CD4-positive, alpha-beta T cell treated with Interleukin-10 for 1 hour (primary cell): ENCODE measurements at regions not wholly inside any gene's neighbourhood (a gene's known extent, or its start where the extent isn't known, plus 50 kb on each side); places are given as distances from the start of the nearest gene placed in this dataset.
A peak's percentile ranks its signal among the peaks of the same experiment; 100 is the strongest.

Source experiments
- DNase-seq: peaks from one replicate; pipeline ENCODE4 v3.0.0-alpha.2; 2020

DNA sequence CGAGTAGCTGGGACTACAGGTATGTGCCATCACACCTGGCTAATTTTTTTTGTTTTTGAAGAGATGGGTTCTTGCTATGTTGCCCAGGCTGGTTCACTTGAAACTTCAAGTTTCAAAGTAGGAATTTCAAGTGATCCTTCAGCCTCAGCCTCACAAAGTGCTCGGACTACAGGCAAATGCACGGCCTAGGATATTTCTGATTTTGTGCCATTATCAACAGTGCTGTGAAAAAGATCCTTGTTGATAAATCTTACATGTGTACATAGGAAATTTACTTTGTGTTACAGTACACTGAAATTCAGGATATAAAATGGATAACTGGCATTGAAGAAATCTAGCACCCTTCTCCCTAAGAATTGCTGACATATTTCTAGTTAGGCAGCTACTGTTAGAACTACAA lies 184.6 kb upstream of the PRDM1 start:
- no peak for DNase-seq

DNA sequence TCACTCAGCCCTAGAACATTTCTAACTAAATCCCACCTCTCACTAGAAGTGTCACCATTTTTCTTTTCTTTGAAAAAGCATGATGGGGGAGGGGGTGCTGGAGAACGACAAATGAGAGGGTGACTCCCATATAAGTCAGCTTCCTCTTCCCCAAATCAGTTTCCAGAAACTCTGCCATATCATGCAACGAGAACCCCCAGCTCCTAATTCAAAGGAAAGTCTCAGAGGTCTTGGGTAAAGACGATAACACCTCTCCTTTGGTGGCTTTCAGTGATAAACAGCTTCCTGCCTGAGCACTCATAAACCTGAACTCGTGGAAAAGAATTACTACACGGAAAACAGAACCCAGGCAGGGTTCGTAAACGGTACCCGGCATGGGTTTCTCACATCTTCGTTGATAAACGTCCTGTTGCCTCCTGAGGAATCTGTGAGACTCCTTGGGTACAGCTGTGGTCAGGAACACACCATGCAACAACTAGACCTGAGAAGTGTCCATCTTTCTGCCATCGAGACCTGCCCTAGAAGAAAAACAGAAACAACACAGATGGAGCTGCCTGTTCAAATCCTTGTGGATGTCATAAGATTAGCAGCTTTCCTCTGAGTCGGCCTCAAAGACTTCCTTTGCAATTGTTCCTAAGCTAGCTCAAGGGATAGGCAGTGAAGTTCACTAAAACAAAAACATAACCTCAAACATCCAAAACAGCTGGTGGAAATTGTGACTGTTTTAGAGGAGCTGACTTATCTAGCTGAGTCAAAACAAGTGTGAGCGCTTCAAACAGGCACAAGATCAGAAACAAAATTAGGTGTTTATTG lies 185.8 kb upstream of the PRDM1 start:
- DNase-seq: no peak

DNA sequence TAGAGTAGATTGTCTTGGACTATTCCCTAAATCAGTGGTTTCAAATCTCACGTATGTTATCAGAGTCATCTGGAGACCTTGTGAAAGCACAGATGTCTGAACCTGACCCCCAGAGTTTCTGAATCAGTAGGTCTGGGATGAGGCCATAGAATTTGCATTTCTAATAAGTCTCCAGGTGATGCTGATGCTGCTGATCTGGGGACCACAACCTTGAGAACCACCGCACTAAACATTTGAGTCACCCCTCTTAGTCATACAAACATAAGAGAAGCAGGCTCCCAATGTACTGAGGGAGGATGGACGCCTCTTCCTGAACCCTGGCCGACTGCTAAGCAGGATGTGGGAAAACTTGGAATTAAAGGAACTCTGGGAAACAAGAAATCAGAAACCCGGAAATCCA lies 187.8 kb upstream of the PRDM1 start:
- DNase-seq: no peak

DNA sequence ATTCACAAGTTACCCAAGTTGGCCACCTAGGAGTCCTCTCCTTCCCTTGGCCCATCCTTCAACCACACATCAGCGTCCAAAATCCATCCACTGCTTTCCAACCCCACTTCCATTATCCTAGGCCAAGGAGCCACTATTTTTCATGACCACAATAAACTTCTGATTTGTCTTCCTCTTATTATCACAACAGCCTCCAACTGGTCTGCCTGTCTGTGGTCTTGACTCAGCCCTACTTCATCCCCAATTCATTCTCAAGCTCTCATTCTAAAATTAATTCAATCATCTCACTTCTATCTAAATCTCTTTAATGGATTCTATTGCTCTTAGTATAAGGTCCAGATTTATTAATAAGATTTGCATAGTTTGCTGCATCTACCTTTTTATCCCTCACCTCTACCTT lies 189.0 kb upstream of the PRDM1 start:
- DNase-seq: no peak

DNA sequence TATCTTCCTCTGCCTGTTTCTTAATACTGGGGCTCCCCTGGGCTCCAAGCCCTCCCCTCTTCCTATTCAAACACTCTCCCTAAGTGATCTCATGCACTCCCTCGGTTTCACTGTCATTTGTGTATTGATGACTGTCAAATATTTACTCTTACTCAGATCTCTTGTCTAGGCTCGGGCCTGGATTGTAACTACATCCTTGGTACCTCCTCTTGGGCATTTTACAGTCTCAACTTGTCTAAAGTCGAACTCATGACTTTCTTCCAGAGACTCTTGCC lies 189.4 kb upstream of the PRDM1 start:
- DNase-seq: no peak

DNA sequence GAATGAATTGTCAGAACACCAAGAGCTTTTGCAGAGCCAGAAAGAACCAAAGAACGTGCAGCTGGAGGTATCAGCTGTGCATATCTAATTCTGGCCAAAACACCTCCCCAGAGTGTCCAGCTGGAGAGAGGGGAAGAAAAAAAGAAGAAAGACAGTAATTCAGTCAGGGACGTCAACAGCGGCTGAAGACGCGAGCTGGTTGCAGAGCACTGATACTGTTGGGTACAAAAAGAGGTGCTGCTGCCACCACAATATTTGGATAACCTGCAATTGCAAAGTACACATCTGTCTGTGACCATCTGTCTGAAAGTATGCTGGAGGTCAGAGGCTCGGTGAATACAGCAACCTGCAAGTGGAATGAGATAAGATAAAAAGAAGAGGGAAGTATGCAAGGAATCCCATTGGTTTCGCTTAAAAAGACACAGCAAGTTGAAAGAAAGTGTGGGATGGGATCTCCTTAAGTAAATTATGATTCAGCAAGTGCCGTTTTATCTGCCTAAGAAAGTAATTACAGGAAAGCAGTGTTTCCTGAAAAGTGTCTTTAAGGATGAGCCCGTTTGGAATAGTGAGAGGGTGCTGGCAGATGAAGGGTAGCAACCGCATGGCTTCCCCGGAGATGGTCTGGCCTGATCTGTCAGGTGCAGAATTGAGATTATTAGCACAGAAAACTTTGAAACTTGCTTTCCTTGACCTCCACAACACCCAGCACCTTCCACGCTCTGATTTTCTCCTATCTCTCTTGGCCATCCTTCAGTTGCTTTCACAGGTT lies 189.9 kb upstream of the PRDM1 start:
- DNase-seq: no peak

GRCh38 chr6:105894556-105894955 lies 191.6 kb upstream of the PRDM1 start:
- no peak for DNase-seq

- DNase-seq: no peak
These were observed 192.4 kb upstream of the PRDM1 start for GRCh38 chr6:105893741-105894140.

DNA sequence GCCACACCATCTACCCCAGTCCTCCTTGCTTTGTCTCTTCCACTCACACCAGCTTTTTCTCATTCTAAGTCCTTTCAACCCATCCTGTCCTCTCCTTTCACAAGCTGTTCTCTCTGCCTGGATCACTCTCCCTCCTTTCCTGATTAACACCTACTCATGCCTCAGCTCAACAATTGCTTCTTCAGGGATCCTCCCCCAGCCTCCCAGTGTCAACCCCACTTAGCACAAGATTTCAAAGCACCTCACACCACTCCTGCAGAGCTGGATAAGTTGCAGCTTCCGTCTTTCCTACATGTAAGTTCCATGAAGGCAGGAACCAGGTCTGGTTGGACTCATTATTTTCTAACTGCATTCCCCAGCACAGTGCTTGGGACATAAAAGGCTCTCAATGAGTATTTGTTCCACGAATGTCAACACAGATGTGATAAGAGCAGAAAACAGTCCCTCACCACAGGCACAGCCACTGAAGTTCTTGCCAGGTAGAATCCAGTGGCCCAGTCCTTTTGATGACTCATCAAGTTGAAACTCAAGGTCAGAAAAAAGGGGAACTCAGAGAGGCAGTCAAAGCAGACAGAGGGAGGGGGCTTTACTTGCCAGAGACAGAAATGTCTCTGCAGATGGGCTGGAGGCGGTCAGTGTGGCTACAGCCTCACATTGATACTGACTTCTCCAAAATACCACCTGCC lies 193.4 kb upstream of the PRDM1 start:
- DNase-seq: no peak

DNA sequence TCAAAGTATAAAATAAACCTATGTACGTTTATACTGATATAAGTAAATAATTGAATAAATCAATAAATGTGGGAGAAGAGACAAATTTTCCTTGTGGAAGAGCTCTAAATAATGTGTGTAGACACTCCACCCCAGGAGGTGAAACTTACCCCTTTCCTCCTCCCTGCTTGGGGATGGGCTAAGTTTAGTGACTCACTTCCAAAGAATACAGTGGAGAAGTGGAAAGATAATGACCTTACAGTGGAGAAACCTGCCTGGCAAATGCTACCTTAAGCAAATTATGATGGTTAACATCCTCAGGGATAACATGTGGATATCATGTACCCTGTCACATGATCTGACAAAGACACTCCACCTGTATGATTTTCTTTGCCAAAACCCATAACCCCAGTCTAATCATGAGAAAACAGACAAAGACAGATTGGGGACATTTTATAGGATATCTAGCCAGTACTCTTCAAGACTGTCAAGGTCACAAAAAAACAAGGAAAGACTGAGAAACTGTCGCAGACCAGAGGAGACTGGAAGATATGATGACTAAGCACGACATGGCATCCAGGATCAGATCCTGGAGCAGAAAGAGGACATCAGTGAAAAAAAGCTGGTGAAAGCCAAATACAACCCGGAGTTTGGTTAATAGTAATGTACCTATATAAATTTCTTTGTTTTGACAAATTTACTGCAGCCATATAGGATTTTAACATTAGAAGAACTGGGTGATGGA lies 195.5 kb upstream of the PRDM1 start:
- no peak for DNase-seq

DNA sequence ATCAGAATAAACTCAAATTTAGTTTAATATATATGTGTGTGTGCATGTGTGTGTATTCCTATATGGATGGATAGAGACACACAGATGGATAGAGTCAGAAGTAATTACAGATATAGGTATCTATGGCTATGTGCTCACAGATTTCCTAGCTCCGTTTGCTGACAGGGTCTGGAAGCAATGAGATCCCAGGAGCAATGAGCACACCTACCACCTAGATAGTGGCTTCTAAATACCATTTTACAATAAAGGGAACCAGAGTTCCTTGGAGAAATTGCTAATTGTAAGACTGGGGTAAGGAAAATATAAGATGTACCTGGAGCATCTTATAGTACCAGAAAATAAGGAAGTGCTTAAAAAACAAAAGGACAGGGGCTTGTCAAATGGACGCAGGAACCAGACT lies 196.2 kb upstream of the PRDM1 start:
- DNase-seq: no peak

DNA sequence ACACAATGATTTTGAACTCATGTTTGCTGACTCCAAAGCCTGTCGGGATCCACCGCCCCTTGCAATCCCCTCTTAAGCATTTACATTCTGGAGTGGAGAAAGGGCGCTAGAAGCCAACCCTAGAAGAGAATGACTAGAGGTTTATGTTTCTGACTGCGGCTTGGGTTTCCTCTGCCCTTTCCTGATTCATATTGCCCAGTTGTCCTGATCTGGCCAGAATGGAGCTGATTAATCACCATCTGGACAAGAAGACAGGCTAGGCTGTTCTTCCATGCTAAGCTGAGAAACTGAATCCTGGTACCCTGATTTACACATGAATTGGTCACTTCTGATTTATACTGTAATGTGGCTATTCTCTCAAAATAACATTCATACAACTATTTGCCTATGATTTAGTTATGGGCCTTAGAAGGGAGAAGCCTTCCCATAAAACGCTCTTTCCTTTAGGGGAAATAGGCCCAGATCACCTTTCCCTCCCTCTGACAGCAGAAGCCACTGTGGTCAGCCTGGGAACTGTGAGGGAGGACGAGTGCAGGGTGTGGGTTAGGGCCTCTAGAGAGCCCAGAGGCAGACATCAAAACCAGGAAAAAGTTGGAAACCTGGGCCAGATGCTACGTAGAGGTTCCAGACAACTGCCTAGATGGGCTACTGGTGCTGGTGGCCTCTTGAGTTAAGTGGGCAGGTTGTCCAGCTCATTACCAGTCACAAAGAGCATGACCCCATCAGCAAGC lies 199.2 kb upstream of the PRDM1 start:
- DNase-seq: no peak

- DNase-seq: no peak
These were observed 199.9 kb upstream of the PRDM1 start for GRCh38 chr6:105886066-105886813.

DNA sequence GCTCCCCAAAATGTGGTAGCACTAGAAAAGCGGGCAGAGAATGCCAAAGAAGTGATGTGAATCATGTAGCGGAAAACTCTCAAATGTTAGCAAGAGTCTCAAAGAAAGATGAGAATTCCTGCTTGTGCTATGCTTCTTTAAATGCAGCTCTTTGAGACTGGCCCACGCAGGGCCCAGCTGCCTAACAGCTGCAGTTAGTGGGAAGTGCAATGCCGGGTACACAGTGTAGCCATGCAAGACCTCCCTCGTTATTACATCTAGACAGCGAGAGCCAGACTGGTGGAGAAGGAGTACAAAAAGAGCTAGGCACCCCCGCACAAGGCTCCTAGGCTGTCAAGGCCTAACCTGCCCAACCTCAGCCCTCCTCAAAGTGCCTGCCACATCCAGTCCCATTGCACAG lies 201.7 kb upstream of the PRDM1 start:
- DNase-seq: no peak

DNA sequence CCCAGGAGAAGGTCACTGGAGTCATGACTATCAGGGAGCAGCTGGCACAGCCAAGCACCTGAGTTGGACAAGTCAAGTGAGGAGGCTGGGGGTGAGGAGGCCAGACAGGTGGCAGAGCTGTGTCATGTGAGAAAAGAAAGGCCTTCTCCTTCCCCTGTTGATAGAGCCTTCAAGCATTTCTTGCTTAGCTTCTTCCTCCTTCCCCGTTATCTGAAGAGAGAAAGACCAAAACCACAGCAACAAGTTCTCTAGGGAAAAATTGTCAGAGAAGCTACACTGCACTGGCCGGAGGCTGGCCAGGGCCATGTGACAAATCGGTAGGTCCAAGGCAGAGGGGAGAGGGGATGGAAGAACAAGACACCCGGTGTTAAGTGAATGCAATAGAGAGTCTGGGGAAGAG lies 202.1 kb upstream of the PRDM1 start:
- DNase-seq: no peak

DNA sequence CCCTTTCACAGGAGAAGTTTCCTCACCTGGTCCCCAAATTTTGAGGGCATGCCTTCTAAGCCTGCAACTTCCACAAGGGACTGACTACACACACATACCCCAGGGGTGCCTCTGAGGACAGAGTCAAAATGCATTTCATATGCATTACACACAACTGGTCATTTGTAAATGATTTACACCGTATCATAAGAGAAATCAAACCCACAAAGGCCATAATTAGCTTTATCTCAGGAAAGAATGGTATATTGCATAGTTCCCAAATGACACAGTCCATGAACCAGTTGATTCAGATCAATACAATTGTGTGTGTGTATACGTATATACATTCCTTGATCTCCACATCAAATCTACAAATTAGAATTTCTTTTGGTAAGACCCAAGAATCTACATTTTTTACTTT lies 203.3 kb upstream of the PRDM1 start:
- DNase-seq: no peak

- no peak for DNase-seq
These were observed 203.9 kb upstream of the PRDM1 start for GRCh38 chr6:105882121-105882803.

DNA sequence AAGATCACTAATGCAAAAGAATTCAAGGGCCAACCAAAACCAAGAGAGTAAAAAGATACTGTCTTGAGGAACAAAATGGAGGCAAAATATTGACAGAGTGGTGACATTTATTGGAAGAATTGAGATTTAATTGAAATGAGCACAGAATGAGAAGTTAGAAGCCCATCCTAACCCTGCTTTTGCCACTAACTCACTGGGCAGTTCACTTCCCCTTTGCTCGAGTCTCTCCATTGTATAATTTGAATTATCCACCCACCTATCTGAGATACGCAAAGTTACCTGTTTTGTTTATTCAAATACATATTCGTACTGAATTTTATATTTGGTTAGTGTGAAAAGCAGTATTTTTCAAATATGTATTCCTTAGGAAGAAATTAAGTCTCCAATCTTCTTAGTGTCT lies 204.5 kb upstream of the PRDM1 start:
- no peak for DNase-seq

DNA sequence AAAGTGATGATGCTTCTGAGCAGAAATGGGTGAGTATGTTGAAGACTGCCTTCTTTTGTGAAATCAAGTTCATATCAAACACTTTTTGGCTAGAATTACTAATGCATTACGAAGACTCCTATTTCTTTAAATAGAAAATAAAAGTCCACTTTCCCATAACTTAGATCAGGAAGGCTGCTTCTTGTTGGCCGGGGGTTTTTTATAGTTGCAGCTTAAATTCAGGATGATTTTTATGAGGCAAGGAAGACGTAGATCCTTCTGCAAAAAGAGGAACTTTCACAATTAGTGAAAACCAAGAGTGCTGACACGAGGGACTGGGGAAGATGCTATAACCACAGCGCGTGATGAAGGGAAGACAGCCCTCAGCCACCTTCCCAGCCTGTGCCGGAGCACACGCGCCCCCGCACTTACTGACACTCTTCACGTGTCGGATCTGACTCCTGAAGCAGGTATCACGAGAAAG lies 206.1 kb upstream of the PRDM1 start:
- DNase-seq: peak; percentile 30

DNA sequence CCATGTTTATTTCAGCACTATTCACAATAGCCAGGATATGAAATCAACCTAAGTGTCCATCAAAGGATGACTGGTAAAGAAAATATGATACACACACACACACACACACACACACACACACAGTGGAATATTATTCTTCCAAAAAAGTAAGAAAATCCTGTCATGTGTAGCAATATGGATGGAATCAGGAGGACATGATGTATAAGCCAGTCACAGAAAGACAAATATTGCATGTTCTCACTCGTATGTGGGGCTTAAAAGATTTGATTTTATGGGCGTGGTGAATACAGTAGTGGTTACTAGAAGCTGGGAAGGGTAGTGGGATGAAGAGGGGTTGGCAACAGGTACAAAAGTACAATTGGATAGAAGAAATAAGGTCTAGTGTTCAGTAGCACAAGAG lies 207.0 kb upstream of the PRDM1 start:
- DNase-seq: no peak

DNA sequence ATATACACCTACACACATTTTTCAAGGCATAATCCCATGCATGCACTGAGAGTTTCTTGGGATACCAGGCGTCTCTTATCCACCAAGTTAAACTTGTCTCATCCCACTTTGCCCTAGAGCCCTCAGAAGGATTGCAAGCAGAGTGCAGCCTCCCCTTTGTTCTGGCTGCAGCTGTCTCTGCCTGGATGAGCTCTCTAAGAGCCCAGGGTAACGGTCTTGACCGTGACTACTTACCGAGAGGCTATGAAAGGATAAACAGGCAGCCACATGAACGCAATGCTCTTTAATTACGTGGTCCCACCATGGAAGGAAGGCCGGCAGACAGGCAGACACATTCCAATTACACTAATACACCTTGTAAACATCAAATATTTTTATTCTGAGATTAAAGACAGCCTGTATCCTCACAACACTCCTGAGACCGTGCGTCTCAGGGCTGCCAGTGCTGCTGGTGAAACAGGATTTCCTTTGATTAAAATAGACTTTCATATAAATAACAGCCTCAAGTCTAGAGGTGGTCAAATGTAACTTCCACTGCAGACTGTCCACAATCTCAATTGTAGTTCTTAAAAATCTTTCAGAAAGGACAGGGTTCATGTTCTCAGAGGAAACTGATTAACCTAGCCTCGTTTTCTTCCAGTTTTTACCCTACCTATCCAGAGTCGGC lies 210.0 kb upstream of the PRDM1 start:
- DNase-seq: no peak
